ENCODE measurements at regions not wholly inside any gene's neighbourhood (a gene's known extent, or its start where the extent isn't known, plus 50 kb on each side); places are given as distances from the start of the nearest gene placed in this dataset.

DNA sequence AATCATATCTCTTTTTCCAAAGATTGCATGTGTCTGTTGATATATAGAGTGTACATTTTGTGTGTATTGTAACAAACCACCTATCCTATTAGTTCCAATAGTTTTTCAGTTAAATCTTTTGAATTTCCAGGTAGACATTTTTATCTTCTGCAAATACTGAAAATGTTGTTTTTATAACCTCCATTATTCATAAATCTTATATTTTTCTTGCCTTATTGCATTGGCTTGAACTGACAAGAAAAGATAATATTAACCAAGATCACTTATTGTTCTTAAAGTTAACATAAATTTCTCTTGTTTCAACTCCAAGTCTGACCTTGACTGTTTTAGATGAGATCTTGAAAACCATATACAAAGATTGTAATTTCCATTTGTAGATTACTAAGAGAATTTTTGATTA lies 251.6 kb downstream of the IRX2 start:
- no peak for TF ChIP-seq CTCF (IDR thresholded peaks at IDR 0.05; ENCODE audit: low read length)
- TF ChIP-seq EZH2phosphoT487 (IDR thresholded peaks at IDR 0.05; ENCODE audit: low read length): no peak
